B cell (primary cell): ENCODE measurements at regions not wholly inside any gene's neighbourhood (a gene's known extent, or its start where the extent isn't known, plus 50 kb on each side); places are given as distances from the start of the nearest gene placed in this dataset.

ENCODE experiments used
- ATAC-seq: fragments of 200-7000 bp; cut with Tn5 transposase; one replicate; pipeline ENCODE4 v1.10.0; 2021; ENCODE audit warnings: low read depth, mild to moderate bottlenecking, moderate number of reproducible peaks, moderate library complexity
- CTCF ChIA-PET: fragments of 350-600 bp; sonication (Branson Sonifier 250); formaldehyde crosslinking; loops from one replicate; lab custom pipeline; 2021; ENCODE audit warnings: antibody characterized with exemption, inconsistent platforms; lab: Charles Lee
- POLR2A ChIA-PET: fragments of 350-600 bp; sonication (Branson Sonifier 250); formaldehyde crosslinking; loops from one replicate; lab custom pipeline; 2021; ENCODE audit warnings: antibody characterized with exemption; lab: Charles Lee
- DNase-seq: peaks from one replicate; pipeline ENCODE4 v3.0.0; 2013
- H2AFZ ChIP-seq: 2 replicates; pipeline ENCODE4 v1.6.1; 2012; ENCODE audit warnings: mild to moderate bottlenecking, low read depth, low read length; ENCODE audit not compliant: insufficient read depth, poor library complexity, severe bottlenecking
- H3K27ac ChIP-seq, 2 donors: 1 replicate in 1 of 2; 2 replicates in 1 of 2; pipeline ENCODE4 v1.5.1; 2012 to 2013; ENCODE audit warnings: low read length in 2 of 2, mild to moderate bottlenecking in 2 of 2, moderate library complexity in 1 of 2
- H3K27me3 ChIP-seq, 4 experiments: fragments of 200-600 bp in 1 of 4; sonication (generic) in 1 of 4; replicated peaks in 1 of 4; 1 replicate in 2 of 4; 2 replicates in 2 of 4; pipeline versions ENCODE4 v1.6.1 to v1.7.0; 2013 to 2016; ENCODE audit warnings: low read length in 3 of 4, mild to moderate bottlenecking in 2 of 4, mixed read lengths in 1 of 4, moderate library complexity in 1 of 4; ENCODE audit not compliant: insufficient read depth in 4 of 4, control insufficient read depth in 3 of 4; ENCODE audit errors: control extremely low read depth in 1 of 4
- H3K36me3 ChIP-seq, 2 experiments: replicated peaks in 1 of 2; 1 replicate in 1 of 2; 2 replicates in 1 of 2; pipeline versions ENCODE4 v1.6.1 to v1.7.1; 2013; ENCODE audit warnings: low read length in 1 of 2; ENCODE audit not compliant: insufficient read depth in 2 of 2, control insufficient read depth in 1 of 2; ENCODE audit errors: control extremely low read depth in 1 of 2, extremely low read depth in 1 of 2
- H3K4me1 ChIP-seq, 2 donors: fragments of 200-600 bp in 1 of 2; sonication (generic) in 1 of 2; 1 replicate in 1 of 2; 2 replicates in 1 of 2; pipeline versions ENCODE4 v1.5.1 to v1.6.1; 2013 to 2017; ENCODE audit warnings: low read length in 2 of 2; ENCODE audit not compliant: control insufficient read depth in 2 of 2, insufficient read depth in 2 of 2
- H3K4me2 ChIP-seq: replicated peaks from 2 replicates; pipeline ENCODE3; 2012; ENCODE audit warnings: mild to moderate bottlenecking, low read depth, low read length; ENCODE audit not compliant: poor library complexity, severe bottlenecking
- H3K4me3 ChIP-seq, 5 experiments: fragments of 200-600 bp in 1 of 5; sonication (generic) in 1 of 5; 1 replicate in 3 of 5; 2 replicates in 2 of 5; pipeline versions ENCODE4 v1.5.1 to v1.7.0; 2011 to 2016; ENCODE audit warnings: low read length in 4 of 5, mild to moderate bottlenecking in 4 of 5, low read depth in 2 of 5, control low read depth in 1 of 5, moderate library complexity in 1 of 5; ENCODE audit not compliant: insufficient read depth in 1 of 5; ENCODE audit errors: control extremely low read depth in 1 of 5, extremely low read depth in 1 of 5
- H3K79me2 ChIP-seq: fragments of 200-600 bp; sonication (generic); one replicate; pipeline ENCODE4 v1.6.0; 2016; ENCODE audit warnings: low read length; ENCODE audit not compliant: control insufficient read depth, insufficient read depth
- H3K9ac ChIP-seq: fragments of 200-600 bp; sonication (generic); 2 replicates; pipeline ENCODE4 v1.6.1; 2017; ENCODE audit warnings: mild to moderate bottlenecking, low read length, moderate library complexity
- H3K9me3 ChIP-seq, 3 donors: one replicate each; pipeline versions ENCODE4 v1.6.1 to v1.7.1; 2013; ENCODE audit warnings: low read length in 2 of 3; ENCODE audit not compliant: control insufficient read depth in 2 of 3, insufficient read depth in 1 of 3; ENCODE audit errors: control extremely low read depth in 1 of 3
- H4K20me1 ChIP-seq: 2 replicates; pipeline ENCODE4 v1.6.0; 2012; ENCODE audit warnings: mild to moderate bottlenecking, low read length; ENCODE audit not compliant: insufficient read depth, control insufficient read depth, poor library complexity, severe bottlenecking
- H3K27ac Mint-ChIP-seq: one replicate; pipeline ENCODE4 v1.8.0; 2021; ENCODE audit warnings: mixed read lengths
- H3K27me3 Mint-ChIP-seq: one replicate; pipeline ENCODE4 v1.8.0; 2021; ENCODE audit warnings: mixed read lengths
- H3K4me1 Mint-ChIP-seq: one replicate; pipeline ENCODE4 v1.8.0; 2021; ENCODE audit warnings: mixed read lengths
- H3K4me3 Mint-ChIP-seq: one replicate; pipeline ENCODE4 v1.8.0; 2021; ENCODE audit warnings: mixed read lengths
- H3K9me3 Mint-ChIP-seq: one replicate; pipeline ENCODE4 v1.8.0; 2022; ENCODE audit warnings: mixed read lengths; ENCODE audit not compliant: insufficient read depth
- CTCF ChIP-seq: fragments of 200-600 bp; IDR thresholded peaks from one replicate; pipeline ENCODE4 v1.8.0; 2022; ENCODE audit warnings: antibody characterized with exemption, mild to moderate bottlenecking
- EZH2 ChIP-seq: IDR thresholded peaks from 2 replicates; pipeline ENCODE4 v1.6.1; 2012; ENCODE audit warnings: borderline replicate concordance, low read depth, mild to moderate bottlenecking, moderate library complexity, low read length; ENCODE audit not compliant: insufficient read depth, poor library complexity, severe bottlenecking
- WGBS: methylation state at CpG from one replicate; pipeline ENCODE4 v1.1.5; 2013; ENCODE audit warnings: missing lambda C conversion rate; ENCODE audit not compliant: insufficient coverage; 5-methylcytosine and 5-hydroxymethylcytosine counted together
- intact Hi-C: fragments of 100-400 bp; cut with micrococcal nuclease; formaldehyde crosslinking; loops from one replicate; pipeline ENCODE4 v1.10.0; 2022

GRCh38 chr9:80326105-80326504 is 754.3 kb downstream of the TLE4 start:
- no peaks in the 10 kb centered on the region for H3K4me1 Mint-ChIP-seq
- WGBS: 88% methylated on average over 3 of the region's 3 CpGs
- POLR2A ChIA-PET: no interaction called here
- Histone ChIP-seq H3K9ac (no peak overlapping the region), H3K79me2 (no peaks in the 10 kb centered on the region), H3K4me3 (no peak overlapping the region), H3K4me2 (no peak overlapping the region), H3K4me1 (no peaks in the 10 kb centered on the region), H3K9me3 (peaks cover 0 to 4% (median 0%) of the 10 kb centered on the region in 3 donors), H4K20me1 (no peaks in the 10 kb centered on the region), H2AFZ (no peak overlapping the region), H3K27me3 (no peaks in the 10 kb centered on the region), H3K36me3 (no peaks in the 10 kb centered on the region), H3K27ac (no peak overlapping the region)
- CTCF ChIA-PET: no interaction called here
- intact Hi-C loops: no loop called here
- no peaks in the 10 kb centered on the region for H3K27me3 Mint-ChIP-seq
- TF ChIP-seq EZH2 (no peak), CTCF (no peak)
- H3K4me3 Mint-ChIP-seq: no peak overlapping the region
- ATAC-seq: no peak
- H3K9me3 Mint-ChIP-seq: peaks cover 2% of the 10 kb centered on the region
- DNase-seq: no peak
- H3K27ac Mint-ChIP-seq: no peak overlapping the region

DNA sequence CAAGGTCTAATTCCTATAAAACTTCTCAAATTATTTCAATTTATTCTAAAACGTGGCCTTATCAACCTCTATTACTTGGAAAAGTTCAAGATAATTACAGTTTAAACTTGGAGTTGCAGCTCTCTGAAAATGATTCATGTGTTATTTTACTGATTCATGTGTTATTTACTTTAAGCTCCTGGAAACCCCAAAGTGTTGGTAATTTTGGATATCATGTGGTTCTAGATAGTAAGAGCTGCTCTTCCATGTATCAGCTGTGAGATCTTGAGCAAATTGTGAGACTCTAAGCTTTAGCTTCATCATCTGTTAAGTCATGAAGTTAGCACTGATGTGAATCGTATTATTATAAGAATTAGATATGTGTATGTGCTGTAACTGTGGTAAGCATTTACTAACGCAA is 749.2 kb downstream of the TLE4 start:
- H3K4me1 Mint-ChIP-seq: no peaks in the 10 kb centered on the region

More for the DNA sequence above, 749.2 kb downstream of the TLE4 start:
- H4K20me1 ChIP-seq: no peaks in the 10 kb centered on the region
- TF ChIP-seq CTCF (no peak), EZH2 (no peak)
- H3K9ac ChIP-seq: no peak overlapping the region
- H3K4me3 Mint-ChIP-seq: no peak overlapping the region
- ATAC-seq (no peak), DNase-seq (no peak)
- H3K27me3 Mint-ChIP-seq: no peaks in the 10 kb centered on the region
- no peaks in the 10 kb centered on the region for H3K4me1 ChIP-seq
- no peaks in the 10 kb centered on the region for H3K27me3 ChIP-seq
- no peaks in the 10 kb centered on the region for H3K9me3 ChIP-seq
- intact Hi-C loops: no loop called here
- H3K36me3 ChIP-seq: no peaks in the 10 kb centered on the region
- H3K4me3 ChIP-seq: no peak overlapping the region
- WGBS: 100% methylated on average over 1 of the region's 3 CpGs
- no peaks in the 10 kb centered on the region for H3K9me3 Mint-ChIP-seq
- H3K27ac ChIP-seq: no peak overlapping the region
- no peaks in the 10 kb centered on the region for H3K79me2 ChIP-seq
- CTCF ChIA-PET: no interaction called here
- POLR2A ChIA-PET: no interaction called here
- H2AFZ ChIP-seq: no peak overlapping the region
- H3K27ac Mint-ChIP-seq: no peak overlapping the region
- H3K4me2 ChIP-seq: no peak overlapping the region
